DND-41 (cell line): ENCODE measurements at regions not wholly inside any gene's neighbourhood (a gene's known extent, or its start where the extent isn't known, plus 50 kb on each side); places are given as distances from the start of the nearest gene placed in this dataset.
"Not testable (repeated sequence)": the region's sequence is repeated elsewhere in the genome, so short reads cannot be mapped to it uniquely, and the experiment has no call there.

Experiments
- CTCF ChIP-seq: IDR thresholded peaks from 2 replicates; pipeline ENCODE4 v1.5.1; 2012; ENCODE audit warnings: borderline replicate concordance, low read length, moderate library complexity, mild to moderate bottlenecking; ENCODE audit not compliant: poor library complexity, severe bottlenecking; ENCODE audit errors: extremely low read depth
- EZH2 ChIP-seq: IDR thresholded peaks from 3 replicates; pipeline ENCODE4 v1.6.1; 2012; ENCODE audit warnings: borderline replicate concordance, low read depth, mild to moderate bottlenecking, moderate library complexity, low read length, inconsistent platforms; ENCODE audit not compliant: severe bottlenecking

DNA sequence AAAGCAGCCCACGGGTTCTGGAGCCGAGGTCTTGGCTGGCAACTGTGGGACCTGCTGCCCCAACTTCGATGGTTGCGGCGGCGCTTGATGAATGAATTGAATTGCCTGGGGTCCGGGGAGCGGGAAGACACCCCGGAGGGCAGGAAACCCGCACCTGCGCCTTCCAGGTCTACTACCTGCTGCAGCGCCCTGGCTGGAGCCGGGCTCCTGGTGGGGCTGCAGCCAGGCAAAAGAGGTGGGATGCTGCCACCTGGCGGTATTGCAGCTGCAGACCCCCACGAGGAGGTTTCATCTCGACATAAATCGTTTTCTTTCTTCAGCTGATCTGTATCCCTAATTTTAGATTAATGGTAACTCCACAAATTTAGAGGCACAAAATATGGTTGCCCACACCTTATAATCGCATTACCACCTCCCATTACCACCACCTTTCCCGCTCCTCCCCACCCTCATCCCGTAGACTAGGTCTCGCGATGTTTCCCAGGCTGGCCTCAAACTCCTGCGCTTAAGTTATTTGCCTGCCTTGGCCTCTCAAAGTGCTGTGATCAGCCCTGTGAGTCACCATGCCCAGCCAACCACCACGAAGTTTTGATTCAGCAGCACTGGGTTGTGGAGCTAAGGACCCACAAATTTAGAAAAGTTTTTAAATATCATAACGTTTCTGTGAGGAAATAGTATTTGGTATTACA is 1492.4 kb upstream of the DEFB115 start:
- not testable (repeated sequence) for TF ChIP-seq EZH2
- TF ChIP-seq CTCF: peak; percentile 64
